Transverse colon (tissue), 3 donors: ENCODE measurements at regions not wholly inside any gene's neighbourhood (a gene's known extent, or its start where the extent isn't known, plus 50 kb on each side); places are given as distances from the start of the nearest gene placed in this dataset.

Source experiments
- CTCF ChIP-seq, 5 experiments: fragments of 200-600 bp in 3 of 5; fragments of 450-650 bp in 2 of 5; sonication (generic) in 3 of 5; IDR thresholded peaks; 1 replicate in 2 of 5; 2 replicates in 3 of 5; pipeline ENCODE4 v1.5.1; 2016 to 2017; ENCODE audit warnings: antibody characterized with exemption in 5 of 5, inconsistent platforms in 3 of 5, mild to moderate bottlenecking in 2 of 5, moderate library complexity in 1 of 5
- POLR2A ChIP-seq: fragments of 450-650 bp; IDR thresholded peaks from one replicate; pipeline ENCODE4 v1.6.1; 2016; ENCODE audit warnings: antibody characterized with exemption, mild to moderate bottlenecking, moderate library complexity

DNA sequence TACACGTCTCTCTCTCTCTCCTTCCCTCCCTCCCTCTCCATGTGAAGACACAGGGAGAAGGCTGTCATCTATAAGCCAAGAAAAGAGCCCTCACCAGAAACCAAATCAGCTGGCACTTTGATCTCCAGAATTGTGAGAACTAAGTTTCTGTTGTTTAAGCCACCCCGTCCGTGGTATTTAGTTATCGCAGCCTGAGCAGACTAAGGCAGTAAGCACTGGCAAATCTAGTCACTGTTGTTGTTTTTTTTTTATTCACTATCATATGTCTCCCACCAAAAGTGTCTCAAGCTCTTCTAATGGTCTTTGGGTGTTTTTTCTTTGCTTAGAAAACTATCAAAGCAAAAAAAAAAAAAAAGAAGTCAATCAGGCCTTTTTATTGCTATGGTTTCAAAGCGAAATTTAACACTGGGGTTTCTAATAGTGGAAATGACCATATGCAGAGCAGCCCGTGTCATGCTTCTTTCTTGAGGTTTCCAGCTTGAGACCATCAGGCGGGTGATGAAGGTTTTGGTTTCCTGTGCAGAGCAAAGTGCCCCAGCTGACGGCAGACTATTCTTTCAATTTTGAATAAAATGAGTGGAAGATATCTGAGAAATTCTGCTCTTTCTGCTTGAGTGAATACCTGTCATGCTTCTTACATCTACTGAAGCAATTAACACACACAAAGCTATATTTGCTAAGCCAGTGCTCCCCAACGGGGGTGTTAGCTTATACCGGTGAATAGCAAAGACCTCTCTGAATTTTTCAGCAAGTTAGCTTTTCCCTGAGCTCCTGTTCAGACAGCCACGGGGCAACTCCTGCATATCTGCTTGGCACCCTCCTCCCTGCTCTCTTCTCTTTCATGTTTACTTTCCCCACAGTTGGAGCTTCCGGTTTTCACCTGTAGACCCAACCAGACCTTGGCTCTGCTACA is 394.1 kb upstream of the ATP5MC3 start:
- TF ChIP-seq POLR2A (no peak), CTCF (IDR thresholded peaks at IDR 0.05) (no peak)
